GM13977 (cell line): ENCODE measurements at regions not wholly inside any gene's neighbourhood (a gene's known extent, or its start where the extent isn't known, plus 50 kb on each side); places are given as distances from the start of the nearest gene placed in this dataset.

ENCODE experiments used
- DNase-seq: peaks from one replicate; pipeline ENCODE4 v3.0.0; 2012; ENCODE audit warnings: low spot score
- CTCF ChIP-seq: IDR thresholded peaks from 2 replicates; pipeline ENCODE4 v1.5.1; 2012; ENCODE audit warnings: mild to moderate bottlenecking, control low read depth; ENCODE audit not compliant: insufficient read depth; ENCODE audit errors: extremely low read depth, missing control alignments
- in situ Hi-C: fragments of 300-500 bp; cut with MboI; formaldehyde crosslinking; loops from one replicate; pipeline ENCODE4 v1.12.0; 2022; ENCODE audit warnings: low sequenced_read_pairs, low pct_unique_long_range_greater_than_20kb, mixed read lengths, inconsistent platforms; ENCODE audit not compliant: unreplicated experiment

GRCh38 chr2:155518094-155518493 is 814.4 kb downstream of the NR4A2 start:
- in situ Hi-C loops: no loop called here
- DNase-seq: no peak
- no peak for TF ChIP-seq CTCF

DNA sequence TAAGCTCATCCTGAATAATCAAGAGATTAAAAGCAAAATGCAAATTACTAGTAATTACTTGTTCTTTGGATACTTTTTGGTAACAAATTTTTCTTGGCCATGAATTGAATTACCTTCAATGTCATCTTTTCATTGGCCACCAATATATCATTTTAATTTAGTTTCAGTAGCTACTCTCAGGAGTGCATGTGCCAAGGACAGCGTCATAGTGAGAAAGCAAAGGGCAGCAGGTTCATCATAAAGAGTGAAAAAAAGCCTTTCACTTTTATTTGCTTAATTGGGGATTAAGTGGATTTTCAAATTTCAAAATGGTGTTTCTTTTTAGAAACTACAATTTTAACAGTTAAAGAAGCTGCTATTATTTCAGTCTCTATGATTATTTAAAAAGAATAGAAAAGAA is 815.2 kb downstream of the NR4A2 start:
- no peak for TF ChIP-seq CTCF
- no peak for DNase-seq
- in situ Hi-C loops: no loop called here

GRCh38 chr2:155513248-155513647 is 814.8 kb downstream of the KCNJ3 start:
- TF ChIP-seq CTCF: no peak
- no peak for DNase-seq
- in situ Hi-C loops: no loop called here

DNA sequence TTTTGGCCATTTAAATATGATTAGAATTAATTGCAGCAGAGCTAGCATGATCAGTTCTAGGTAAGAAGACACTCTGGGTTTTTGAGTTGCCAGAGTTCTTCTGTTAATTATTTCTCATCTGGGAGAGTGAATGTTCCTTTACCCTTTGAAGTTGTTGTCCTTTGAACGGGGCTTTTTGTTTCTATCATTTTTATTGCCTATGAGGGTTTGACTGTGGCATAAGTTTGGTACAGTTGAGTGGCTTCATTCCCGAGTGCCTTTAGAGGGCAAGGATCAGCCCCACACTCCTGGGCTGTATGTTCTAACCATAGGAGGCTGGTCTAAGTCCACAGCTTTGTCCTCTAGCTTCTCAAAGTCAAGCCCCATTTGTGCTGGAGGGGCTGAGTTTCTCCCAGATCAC is 804.3 kb downstream of the KCNJ3 start:
- DNase-seq: no peak
- in situ Hi-C loops: no loop called here
- TF ChIP-seq CTCF: no peak

DNA sequence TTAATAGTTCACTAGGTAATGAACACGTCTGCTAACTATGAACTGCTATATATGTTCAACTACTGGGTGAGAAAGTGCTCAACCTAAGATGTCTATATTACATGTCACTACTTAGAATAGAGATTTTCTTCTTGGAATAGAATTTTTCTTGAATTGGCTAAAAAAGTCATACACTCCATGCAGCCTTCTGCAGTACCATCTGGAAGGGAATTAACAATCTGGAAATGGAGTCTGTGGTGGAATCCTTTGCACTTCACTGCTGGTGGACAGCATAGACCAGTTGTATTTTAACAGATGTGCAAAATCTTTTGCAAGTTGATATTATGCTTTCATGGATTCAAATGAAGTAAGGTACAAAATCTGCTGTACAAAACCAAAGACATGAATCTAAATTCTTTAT is 799.6 kb downstream of the KCNJ3 start:
- TF ChIP-seq CTCF: no peak
- in situ Hi-C loops: no loop called here
- DNase-seq: no peak

DNA sequence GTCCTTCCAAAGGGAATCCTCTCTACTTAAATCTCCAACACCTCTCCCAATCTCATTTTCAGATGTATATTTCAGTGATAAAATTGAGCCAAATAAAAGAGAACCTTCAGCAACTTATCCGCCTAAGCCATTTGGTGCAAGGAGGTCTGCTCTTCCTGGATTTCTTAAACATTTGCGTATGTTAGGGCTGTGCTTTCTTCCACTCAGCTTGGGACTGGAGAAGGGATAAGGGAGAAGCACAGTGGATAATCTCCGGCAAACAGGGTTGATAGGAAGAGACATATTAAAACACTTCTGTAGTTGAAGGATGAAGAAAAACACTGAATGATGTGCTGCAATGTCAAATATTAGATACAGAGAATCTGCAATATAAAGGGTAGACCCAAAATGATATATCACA is 796.2 kb downstream of the KCNJ3 start:
- in situ Hi-C loops: no loop called here
- no peak for TF ChIP-seq CTCF
- no peak for DNase-seq

DNA sequence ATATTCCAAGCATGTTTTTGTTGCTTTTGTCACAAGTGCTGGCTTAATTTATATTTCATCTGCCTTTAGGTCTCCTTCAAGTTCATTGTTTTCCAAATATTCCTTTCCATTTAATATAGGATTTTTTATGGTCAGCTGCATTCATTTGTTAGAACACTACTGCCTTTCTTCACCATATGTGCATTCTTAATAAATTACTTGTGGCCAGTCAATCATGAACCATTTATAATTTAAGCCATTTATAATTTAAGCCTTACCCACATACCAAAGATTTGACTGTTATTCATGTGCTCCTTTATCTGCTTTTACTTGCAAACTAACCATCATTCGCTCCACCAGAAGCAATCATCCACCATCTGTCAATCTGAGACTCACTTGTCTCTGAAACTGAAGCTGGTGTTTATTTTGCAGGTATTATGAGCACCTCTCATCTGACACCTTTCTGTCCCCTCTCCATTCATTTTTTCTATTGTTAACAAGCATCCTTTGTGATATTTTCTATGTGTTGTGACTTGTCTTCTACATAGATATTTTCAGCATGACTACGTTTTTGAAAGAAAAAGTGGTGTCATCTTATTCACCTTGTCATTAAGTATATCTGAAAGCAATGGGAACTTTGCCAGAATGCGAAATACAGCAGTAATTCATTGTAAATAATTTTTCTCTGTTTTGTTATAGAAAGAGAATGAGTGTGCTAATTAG is 786.8 kb downstream of the KCNJ3 start:
- TF ChIP-seq CTCF: no peak
- DNase-seq: no peak
- in situ Hi-C loops: no loop called here
